Tibial artery (tissue), 4 donors: ENCODE measurements at regions not wholly inside any gene's neighbourhood (a gene's known extent, or its start where the extent isn't known, plus 50 kb on each side); places are given as distances from the start of the nearest gene placed in this dataset.

Experiments
- DNase-seq, 2 donors: peaks; one replicate each; pipeline ENCODE4 v3.0.0-alpha.2; 2019
- H3K27ac ChIP-seq, 2 donors: fragments of 200-600 bp; sonication (generic) in 1 of 2; 1 replicate in 1 of 2; 2 replicates in 1 of 2; pipeline ENCODE4 v1.5.1; 2018 to 2019; ENCODE audit warnings: mild to moderate bottlenecking in 1 of 2
- H3K27me3 ChIP-seq, 2 donors: fragments of 200-600 bp; sonication (generic) in 1 of 2; one replicate each; pipeline versions ENCODE4 v1.5.1 to v1.6.0; 2016 to 2019
- H3K36me3 ChIP-seq, 3 donors: fragments of 200-600 bp; sonication (generic) in 2 of 3; one replicate each; pipeline ENCODE4 v1.5.1; 2016 to 2019; ENCODE audit warnings: mild to moderate bottlenecking in 2 of 3
- H3K4me1 ChIP-seq, 4 donors: fragments of 200-600 bp; sonication (generic) in 2 of 4; 1 replicate in 3 of 4; 2 replicates in 1 of 4; pipeline ENCODE4 v1.5.1; 2016 to 2019
- H3K4me3 ChIP-seq, 2 donors: fragments of 200-600 bp; sonication (generic) in 1 of 2; 1 replicate in 1 of 2; 2 replicates in 1 of 2; pipeline ENCODE4 v1.5.1; 2018 to 2019; ENCODE audit warnings: mild to moderate bottlenecking in 2 of 2
- H3K9me3 ChIP-seq, 3 donors: fragments of 200-600 bp; sonication (generic) in 1 of 3; one replicate each; pipeline ENCODE4 v1.5.1; 2016 to 2019
- CTCF ChIP-seq, 2 experiments: fragments of 200-600 bp in 1 of 2; fragments of 450-650 bp in 1 of 2; IDR thresholded peaks; one replicate each; pipeline ENCODE4 v1.5.1; 2017 to 2019; ENCODE audit warnings: antibody characterized with exemption in 2 of 2, mild to moderate bottlenecking in 1 of 2, moderate library complexity in 1 of 2
- intact Hi-C: fragments of 100-400 bp; cut with DNase I; formaldehyde crosslinking; loops from one replicate; pipeline ENCODE4 v1.15.0; 2023; ENCODE audit warnings: low total_unique reads

DNA sequence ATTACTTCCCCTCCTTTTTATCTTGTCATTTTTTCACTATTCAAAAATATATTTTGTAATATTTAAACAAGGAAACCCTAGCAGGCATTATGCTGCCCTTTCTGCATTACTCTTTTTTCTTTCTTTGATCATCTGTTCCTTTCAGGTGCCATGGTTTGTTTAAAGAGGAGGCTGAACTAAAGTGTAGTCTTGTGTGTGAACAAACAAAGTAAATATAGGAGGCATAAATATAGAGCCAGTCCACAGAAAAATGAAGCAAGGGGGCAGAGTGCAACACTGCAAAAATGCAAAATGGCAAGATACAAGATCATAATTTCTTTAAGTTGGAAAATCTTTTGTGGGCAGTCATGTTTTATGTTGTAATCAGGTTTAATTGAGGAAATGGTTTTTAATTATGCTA lies 947.3 kb upstream of the COX7C start:
- H3K9me3 ChIP-seq: no peaks in the 10 kb centered on the region
- TF ChIP-seq CTCF (IDR thresholded peaks at IDR 0.05): no peak
- no peaks in the 10 kb centered on the region for H3K27me3 ChIP-seq
- H3K4me3 ChIP-seq: no peak overlapping the region
- H3K4me1 ChIP-seq: no peaks in the 10 kb centered on the region
- H3K36me3 ChIP-seq: no peaks in the 10 kb centered on the region
- no peak overlapping the region for H3K27ac ChIP-seq
- intact Hi-C loops: no loop called here
- no peak for DNase-seq

GRCh38 chr5:85671223-85671970 lies 946.3 kb upstream of the COX7C start:
- TF ChIP-seq CTCF (IDR thresholded peaks at IDR 0.05): no peak
- DNase-seq: no peak
- no peaks in the 10 kb centered on the region for H3K4me1 ChIP-seq
- H3K27ac ChIP-seq: no peak overlapping the region
- H3K9me3 ChIP-seq: no peaks in the 10 kb centered on the region
- intact Hi-C loops: no loop called here
- H3K36me3 ChIP-seq: no peaks in the 10 kb centered on the region
- H3K4me3 ChIP-seq: no peak overlapping the region
- H3K27me3 ChIP-seq: no peaks in the 10 kb centered on the region

DNA sequence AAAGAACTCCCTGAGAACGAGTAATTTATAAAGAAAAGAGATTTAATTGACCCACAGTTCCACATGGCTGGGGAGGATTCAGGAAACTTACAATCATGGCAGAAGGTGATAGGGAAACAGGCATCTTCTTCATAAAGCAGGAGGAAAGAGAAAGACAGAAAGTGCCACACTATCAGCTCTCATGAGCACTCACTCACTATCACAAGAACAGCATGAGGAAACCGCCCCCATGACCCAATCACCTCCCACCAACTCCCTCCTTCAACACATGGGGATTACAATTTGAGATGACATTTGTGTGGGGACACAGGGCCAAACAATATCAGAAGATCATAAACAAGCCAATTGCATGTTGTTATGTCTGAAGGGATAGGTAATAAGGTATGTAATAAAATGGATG lies 935.9 kb upstream of the COX7C start:
- no peaks in the 10 kb centered on the region for H3K9me3 ChIP-seq
- H3K4me3 ChIP-seq: no peak overlapping the region
- no peaks in the 10 kb centered on the region for H3K36me3 ChIP-seq
- no peak for TF ChIP-seq CTCF (IDR thresholded peaks at IDR 0.05)
- H3K4me1 ChIP-seq: no peaks in the 10 kb centered on the region
- no peak for DNase-seq
- H3K27ac ChIP-seq: no peak overlapping the region
- no peaks in the 10 kb centered on the region for H3K27me3 ChIP-seq
- intact Hi-C loops: no loop called here

DNA sequence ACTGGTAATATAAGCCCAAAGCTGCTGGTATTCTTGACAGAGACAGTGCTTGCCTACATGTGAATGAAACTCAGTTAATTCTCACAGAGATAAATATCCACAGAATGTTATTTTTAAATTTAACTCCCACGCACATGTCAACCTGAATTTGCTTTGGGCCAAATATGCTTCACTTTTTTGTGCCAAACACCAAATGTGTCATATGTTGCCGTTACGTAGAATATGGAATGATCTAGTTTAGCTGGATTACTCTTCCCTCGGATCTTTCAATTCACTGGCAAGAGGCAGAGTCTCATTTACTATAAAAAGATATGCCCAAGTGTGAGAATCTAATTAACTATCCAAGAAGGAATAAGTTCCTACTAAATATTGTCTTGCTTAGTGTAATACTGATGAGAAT lies 933.4 kb upstream of the COX7C start:
- Histone ChIP-seq H3K4me1 (no peaks in the 10 kb centered on the region), H3K36me3 (no peaks in the 10 kb centered on the region), H3K27ac (no peak overlapping the region), H3K27me3 (no peaks in the 10 kb centered on the region), H3K9me3 (no peaks in the 10 kb centered on the region), H3K4me3 (no peak overlapping the region)
- no peak for DNase-seq
- intact Hi-C loops: no loop called here
- TF ChIP-seq CTCF (IDR thresholded peaks at IDR 0.05): no peak

GRCh38 chr5:85703296-85703695 lies 914.4 kb upstream of the COX7C start:
- H3K36me3 ChIP-seq: no peaks in the 10 kb centered on the region
- H3K9me3 ChIP-seq: no peaks in the 10 kb centered on the region
- no peaks in the 10 kb centered on the region for H3K4me1 ChIP-seq
- H3K4me3 ChIP-seq: no peak overlapping the region
- H3K27me3 ChIP-seq: no peaks in the 10 kb centered on the region
- no peak for TF ChIP-seq CTCF (IDR thresholded peaks at IDR 0.05)
- intact Hi-C loops: no loop called here
- no peak overlapping the region for H3K27ac ChIP-seq
- DNase-seq: no peak

DNA sequence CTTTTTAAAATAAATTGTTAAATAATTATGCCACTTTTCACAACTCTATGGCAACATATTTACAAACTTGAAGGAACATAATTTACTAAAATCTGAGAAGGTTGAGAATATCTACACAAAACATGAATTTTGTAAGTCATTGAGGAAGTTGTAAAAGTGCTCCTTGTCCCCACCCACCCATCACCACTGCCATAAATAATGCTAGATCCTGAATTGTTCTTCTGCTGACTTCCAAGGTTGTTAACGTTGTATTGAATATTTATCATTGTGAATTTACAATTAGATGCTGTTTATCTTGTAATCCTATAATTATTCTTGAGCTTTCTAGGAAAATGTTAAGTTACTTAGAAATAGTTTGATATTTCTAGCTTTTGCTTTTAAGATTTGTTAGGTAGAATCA lies 908.0 kb upstream of the COX7C start:
- Histone ChIP-seq H3K4me1 (no peaks in the 10 kb centered on the region), H3K9me3 (no peaks in the 10 kb centered on the region), H3K27ac (no peak overlapping the region), H3K27me3 (no peaks in the 10 kb centered on the region), H3K36me3 (no peaks in the 10 kb centered on the region), H3K4me3 (no peak overlapping the region)
- intact Hi-C loops: no loop called here
- no peak for DNase-seq
- no peak for TF ChIP-seq CTCF (IDR thresholded peaks at IDR 0.05)
